GM18499 (cell line): ENCODE measurements at regions not wholly inside any gene's neighbourhood (a gene's known extent, or its start where the extent isn't known, plus 50 kb on each side); places are given as distances from the start of the nearest gene placed in this dataset.
"Not testable (repeated sequence)": the region's sequence is repeated elsewhere in the genome, so short reads cannot be mapped to it uniquely, and the experiment has no call there.

Experiments
- ATAC-seq: cut with Tn5 transposase; IDR thresholded peaks from one replicate; pipeline ENCODE4 v1.9.1; 2021; ENCODE audit warnings: moderate number of reproducible peaks; ENCODE audit not compliant: insufficient read depth, unreplicated experiment

GRCh38 chr4:178105242-178105641, 663.0 kb upstream of the AGA start:
- ATAC-seq, result no peak

GRCh38 chr4:178136736-178137345, 694.6 kb upstream of the AGA start:
- ATAC-seq, result no peak

- no peak for ATAC-seq
Measured at GRCh38 chr4:178137732-178138471, 695.7 kb upstream of the AGA start.

- ATAC-seq, result no peak
Measured at GRCh38 chr4:178138491-178138890, 696.3 kb upstream of the AGA start.

- no peak for ATAC-seq
Measured at GRCh38 chr4:178140326-178140915, 698.2 kb upstream of the AGA start.

- ATAC-seq, result no peak
Measured at GRCh38 chr4:178142724-178143123, 700.5 kb upstream of the AGA start.

- ATAC-seq, result no peak
Measured at GRCh38 chr4:178148106-178148505, 705.9 kb upstream of the AGA start.

- no peak for ATAC-seq
Measured at GRCh38 chr4:178165251-178165950, 723.2 kb upstream of the AGA start.

- no peak for ATAC-seq
Measured at GRCh38 chr4:178165951-178166308, 723.7 kb upstream of the AGA start.

GRCh38 chr4:178173771-178174170, 731.5 kb upstream of the AGA start:
- ATAC-seq, result no peak

GRCh38 chr4:178174756-178175155, 732.5 kb upstream of the AGA start:
- no peak for ATAC-seq

GRCh38 chr4:178185517-178185916, 743.3 kb upstream of the AGA start:
- ATAC-seq, result no peak

GRCh38 chr4:178192611-178193010, 750.4 kb upstream of the AGA start:
- ATAC-seq, result no peak

- no peak for ATAC-seq
Measured at GRCh38 chr4:178196751-178197374, 754.6 kb upstream of the AGA start.

GRCh38 chr4:178198691-178199090, 756.5 kb upstream of the AGA start:
- ATAC-seq, result no peak

GRCh38 chr4:178202422-178202821, 760.2 kb upstream of the AGA start:
- ATAC-seq, result no peak

- ATAC-seq, result no peak
Measured at GRCh38 chr4:178205826-178206225, 763.6 kb upstream of the AGA start.

GRCh38 chr4:178215309-178215708, 773.1 kb upstream of the AGA start:
- no peak for ATAC-seq

GRCh38 chr4:178215763-178216162, 773.5 kb upstream of the AGA start:
- no peak for ATAC-seq

GRCh38 chr4:178226421-178226820, 784.2 kb upstream of the AGA start:
- ATAC-seq, result not testable (repeated sequence)

GRCh38 chr4:178233906-178234305, 791.7 kb upstream of the AGA start:
- ATAC-seq, result no peak
